Fibroblast of the aortic adventitia (primary cell): ENCODE measurements at regions not wholly inside any gene's neighbourhood (a gene's known extent, or its start where the extent isn't known, plus 50 kb on each side); places are given as distances from the start of the nearest gene placed in this dataset.

Source experiments
- DNase-seq: peaks from one replicate; pipeline ENCODE4 v3.0.0-alpha.2; 2010; ENCODE audit warnings: low read depth
- H3K4me3 ChIP-seq: 2 replicates; pipeline ENCODE4 v1.5.1; 2011; ENCODE audit warnings: low read depth, mild to moderate bottlenecking, control low read depth, low read length, moderate library complexity
- TF ChIP-seq, protein P1 (sequence below): IDR thresholded peaks from 2 replicates; pipeline ENCODE4 v1.5.1; 2011; ENCODE audit warnings: mild to moderate bottlenecking, low read length, control low read depth, inconsistent platforms; ENCODE audit not compliant: insufficient read depth

GRCh38 chr9:38342532-38342931 is 50.0 kb upstream of the ALDH1B1 start:
- TF ChIP-seq, protein P1, sequence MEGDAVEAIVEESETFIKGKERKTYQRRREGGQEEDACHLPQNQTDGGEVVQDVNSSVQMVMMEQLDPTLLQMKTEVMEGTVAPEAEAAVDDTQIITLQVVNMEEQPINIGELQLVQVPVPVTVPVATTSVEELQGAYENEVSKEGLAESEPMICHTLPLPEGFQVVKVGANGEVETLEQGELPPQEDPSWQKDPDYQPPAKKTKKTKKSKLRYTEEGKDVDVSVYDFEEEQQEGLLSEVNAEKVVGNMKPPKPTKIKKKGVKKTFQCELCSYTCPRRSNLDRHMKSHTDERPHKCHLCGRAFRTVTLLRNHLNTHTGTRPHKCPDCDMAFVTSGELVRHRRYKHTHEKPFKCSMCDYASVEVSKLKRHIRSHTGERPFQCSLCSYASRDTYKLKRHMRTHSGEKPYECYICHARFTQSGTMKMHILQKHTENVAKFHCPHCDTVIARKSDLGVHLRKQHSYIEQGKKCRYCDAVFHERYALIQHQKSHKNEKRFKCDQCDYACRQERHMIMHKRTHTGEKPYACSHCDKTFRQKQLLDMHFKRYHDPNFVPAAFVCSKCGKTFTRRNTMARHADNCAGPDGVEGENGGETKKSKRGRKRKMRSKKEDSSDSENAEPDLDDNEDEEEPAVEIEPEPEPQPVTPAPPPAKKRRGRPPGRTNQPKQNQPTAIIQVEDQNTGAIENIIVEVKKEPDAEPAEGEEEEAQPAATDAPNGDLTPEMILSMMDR = no peak
- DNase-seq = no peak
- no peak overlapping the region for H3K4me3 ChIP-seq

DNA sequence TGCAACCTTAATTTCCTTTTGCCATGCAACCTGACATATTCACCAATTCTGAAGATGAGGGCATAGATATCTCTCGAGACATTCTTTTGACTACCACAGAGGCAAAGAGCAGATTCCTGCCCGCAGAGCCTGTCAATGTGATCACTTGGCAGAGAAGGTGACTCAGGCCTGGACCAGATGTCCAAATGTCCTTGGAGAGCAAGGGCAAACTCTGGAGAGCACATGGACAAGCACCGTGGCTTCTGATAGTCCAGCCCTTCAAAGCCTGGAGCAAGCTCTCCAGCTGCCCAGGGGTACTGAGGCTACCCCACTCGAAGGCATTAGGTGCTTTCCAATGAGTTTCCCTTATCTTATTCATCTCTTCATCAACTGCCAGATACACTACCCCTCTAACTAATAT is 50.4 kb upstream of the ALDH1B1 start:
- no peak overlapping the region for H3K4me3 ChIP-seq
- TF ChIP-seq, protein P1 = no peak
- DNase-seq = no peak

- TF ChIP-seq, protein P1 = no peak
- no peak overlapping the region for H3K4me3 ChIP-seq
- DNase-seq = peak; percentile 87
Measured at GRCh38 chr9:38339496-38339895, 53.0 kb upstream of the ALDH1B1 start.

- no peak overlapping the region for H3K4me3 ChIP-seq
- TF ChIP-seq, protein P1 = no peak
- DNase-seq = peak; percentile 81
Measured at GRCh38 chr9:38339087-38339486, 53.4 kb upstream of the ALDH1B1 start.

GRCh38 chr9:38338342-38339018 is 54.0 kb upstream of the ALDH1B1 start:
- DNase-seq = no peak
- H3K4me3 ChIP-seq = no peak overlapping the region
- TF ChIP-seq, protein P1 = no peak

DNA sequence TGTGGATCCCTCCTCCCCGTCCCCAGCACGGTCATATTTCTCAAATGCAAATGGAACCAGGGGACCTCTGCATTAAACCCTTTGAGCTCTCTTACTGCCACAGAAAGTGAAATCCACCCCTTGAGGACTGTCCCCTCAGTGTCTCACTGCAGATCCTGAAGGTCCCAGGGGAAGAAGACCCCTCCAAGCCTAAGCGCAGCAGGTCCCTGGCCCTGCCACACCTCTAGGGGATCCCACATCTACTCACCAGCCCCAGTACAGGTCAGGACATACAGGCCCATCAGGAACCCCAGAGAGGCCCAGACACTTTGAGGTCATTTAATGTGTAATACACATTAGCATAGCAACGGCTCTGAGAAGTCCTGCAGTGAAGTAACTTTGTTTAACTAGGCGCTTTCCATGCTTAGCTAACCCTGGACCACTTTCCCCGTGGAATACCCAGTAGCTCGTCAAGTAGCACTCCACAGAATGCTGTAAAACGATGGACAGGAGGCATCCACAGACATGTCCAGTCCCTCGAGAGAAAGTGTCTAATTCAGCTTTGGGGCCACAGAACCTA is 54.7 kb upstream of the ALDH1B1 start:
- TF ChIP-seq, protein P1 = no peak
- DNase-seq = no peak

More for the DNA sequence above, 54.7 kb upstream of the ALDH1B1 start:
- no peak overlapping the region for H3K4me3 ChIP-seq
